ENCODE measurements at regions not wholly inside any gene's neighbourhood (a gene's known extent, or its start where the extent isn't known, plus 50 kb on each side); places are given as distances from the start of the nearest gene placed in this dataset.

GRCh38 chr18:65049586-65049985 is 701.2 kb upstream of the CDH7 start:
- WGBS (ENCODE audit: insufficient coverage, low coverage, missing lambda C conversion rate): 0% methylated on average over 3 of the region's 3 CpGs
- Histone ChIP-seq H3K4me3 (no peak overlapping the region), H3K9me1 (ENCODE audit: control insufficient read depth, insufficient read depth, low read length) (no peaks in the 10 kb centered on the region), H3K9ac (ENCODE audit: insufficient read depth in 1 of 2, low read depth in 2 of 2, low read length in 2 of 2) (no peak overlapping the region), H3K79me2 (ENCODE audit: control insufficient read depth, insufficient read depth, low read length) (no peaks in the 10 kb centered on the region), H2AFZ (ENCODE audit: low read depth, low read length) (no peak overlapping the region), H4K20me1 (replicated peaks; ENCODE audit: control insufficient read depth, insufficient read depth, low read length) (no peaks in the 10 kb centered on the region), H3K36me3 (ENCODE audit: control insufficient read depth, insufficient read depth, low read length) (no peaks in the 10 kb centered on the region), H3K27me3 (ENCODE audit: control insufficient read depth in 2 of 2, insufficient read depth in 2 of 2, low read length in 2 of 2) (no peaks in the 10 kb centered on the region), H3K9me3 (replicated peaks; ENCODE audit: control insufficient read depth, insufficient read depth, low read depth, low read length) (no peaks in the 10 kb centered on the region), H3K27ac (ENCODE audit: extremely low read depth, low read depth, low read length) (no peak overlapping the region), H3K4me2 (ENCODE audit: insufficient read depth, low read length) (no peak overlapping the region), H3K4me1 (replicated peaks in 1 of 2; ENCODE audit: control insufficient read depth in 2 of 2, insufficient read depth in 2 of 2, low read length in 2 of 2) (no peaks in the 10 kb centered on the region)
- CTCF ChIA-PET (ENCODE audit: low intra/inter-chr PET ratio): no interaction called here
- DNase-seq (ENCODE audit: extremely low read depth in 1 of 4, low spot score in 3 of 4) (no peak), ATAC-seq (no peak), FAIRE-seq (no peak)
- intact Hi-C loops (cut with micrococcal nuclease): no loop called here
- BruUV-seq (replicated peaks): no TSS peak
- TF ChIP-seq ZBTB8A (IDR thresholded peaks at IDR 0.05; ENCODE audit: partially characterized antibody) (no peak), CUX1 (CRISPR knock-in tag; IDR thresholded peaks at IDR 0.05) (no peak), HDAC2 (IDR thresholded peaks at IDR 0.05) (no peak), CBX5 (IDR thresholded peaks at IDR 0.05; ENCODE audit: borderline replicate concordance, low read depth) (no peak), CHCHD3 (CRISPR knock-in tag; IDR thresholded peaks at IDR 0.05) (no peak), NEUROD1 (IDR thresholded peaks at IDR 0.05; ENCODE audit: borderline replicate concordance, low read depth, low read length, partially characterized antibody) (no peak), SMARCE1 (IDR thresholded peaks at IDR 0.05) (no peak)
- in situ Hi-C loops (cut with MboI): no loop called here
- POLR2A ChIA-PET: interaction anchor here (0.6 kb wide), 1 partner anchor 744 kb away, joined by 3 read pairs; no protein-coding TSS in a partner anchor

Data from K562 (cell line).